DND-41 (cell line): ENCODE measurements at regions not wholly inside any gene's neighbourhood (a gene's known extent, or its start where the extent isn't known, plus 50 kb on each side); places are given as distances from the start of the nearest gene placed in this dataset.
"Not testable (repeated sequence)": the region's sequence is repeated elsewhere in the genome, so short reads cannot be mapped to it uniquely, and the experiment has no call there.

ENCODE experiments used
- CTCF ChIP-seq: IDR thresholded peaks from 2 replicates; pipeline ENCODE4 v1.5.1; 2012; ENCODE audit warnings: borderline replicate concordance, low read length, moderate library complexity, mild to moderate bottlenecking; ENCODE audit not compliant: poor library complexity, severe bottlenecking; ENCODE audit errors: extremely low read depth
- EZH2 ChIP-seq: IDR thresholded peaks from 3 replicates; pipeline ENCODE4 v1.6.1; 2012; ENCODE audit warnings: borderline replicate concordance, low read depth, mild to moderate bottlenecking, moderate library complexity, low read length, inconsistent platforms; ENCODE audit not compliant: severe bottlenecking

DNA sequence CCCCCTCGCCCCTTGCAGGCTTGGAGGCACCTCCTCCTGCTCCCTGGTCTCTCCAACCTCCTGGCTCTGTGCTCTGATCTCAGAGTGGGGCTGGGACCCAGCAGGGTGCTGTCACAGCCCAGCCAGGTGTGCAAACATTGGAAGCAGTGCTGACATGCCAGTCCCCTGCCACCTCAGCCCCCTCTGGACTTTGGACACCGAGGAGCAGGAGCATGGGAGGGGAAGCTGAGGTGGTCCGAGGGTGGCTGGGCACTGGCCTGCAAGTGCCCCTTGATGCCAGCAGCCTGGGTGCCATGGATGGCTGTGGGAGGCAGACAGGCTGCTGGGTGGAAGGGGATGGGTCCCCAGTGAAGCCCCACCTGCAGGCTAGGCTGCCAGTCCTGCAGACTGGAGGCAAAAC, 860.9 kb upstream of the ALG10B start:
- TF ChIP-seq CTCF, EZH2: not testable (repeated sequence)
